Keratinocyte (primary cell): ENCODE measurements at regions not wholly inside any gene's neighbourhood (a gene's known extent, or its start where the extent isn't known, plus 50 kb on each side); places are given as distances from the start of the nearest gene placed in this dataset.

Experiments used
- DNase-seq: peaks from one replicate; pipeline ENCODE4 v3.0.0-alpha.2; 2011; ENCODE audit warnings: low read depth, missing footprints, low spot score
- FAIRE-seq: peaks from 2 replicates; lab custom pipeline; 2011; peaks lifted over from hg19 to GRCh38; lab: Jason Lieb, UNC
- H2AFZ ChIP-seq: 2 replicates; pipeline ENCODE4 v1.6.0; 2012; ENCODE audit warnings: low read length, control low read depth, inconsistent platforms; ENCODE audit not compliant: control insufficient read depth
- H3K27ac ChIP-seq: 2 replicates; pipeline ENCODE4 v1.5.1; 2011; ENCODE audit warnings: low read length; ENCODE audit not compliant: control insufficient read depth, insufficient read depth
- H3K27me3 ChIP-seq: 3 replicates; pipeline ENCODE4 v1.6.0; 2011; ENCODE audit warnings: low read length; ENCODE audit not compliant: control insufficient read depth, insufficient read depth; ENCODE audit errors: extremely low read depth
- H3K36me3 ChIP-seq, 2 experiments: 2 replicates in 1 of 2; 3 replicates in 1 of 2; pipeline ENCODE4 v1.5.1; 2011; ENCODE audit warnings: low read length in 2 of 2, mild to moderate bottlenecking in 1 of 2; ENCODE audit not compliant: control insufficient read depth in 2 of 2, insufficient read depth in 2 of 2; ENCODE audit errors: extremely low read depth in 1 of 2
- H3K4me1 ChIP-seq: 3 replicates; pipeline ENCODE4 v1.5.1; 2011; ENCODE audit warnings: low read length; ENCODE audit not compliant: control insufficient read depth, insufficient read depth; ENCODE audit errors: extremely low read depth
- H3K4me2 ChIP-seq: 3 replicates; pipeline ENCODE4 v1.6.0; 2011; ENCODE audit warnings: low read depth, low read length; ENCODE audit not compliant: control insufficient read depth, insufficient read depth; ENCODE audit errors: extremely low read depth
- H3K4me3 ChIP-seq, 3 experiments: fragments of 200-600 bp in 1 of 3; sonication (generic) in 1 of 3; 2 replicates in 2 of 3; 3 replicates in 1 of 3; pipeline ENCODE4 v1.5.1; 2011 to 2016; ENCODE audit warnings: low read length in 3 of 3, mild to moderate bottlenecking in 3 of 3, control low read depth in 2 of 3, inconsistent platforms in 1 of 3, low read depth in 1 of 3, mixed read lengths in 1 of 3, mixed run types in 1 of 3, moderate library complexity in 1 of 3; ENCODE audit not compliant: control insufficient read depth in 2 of 3, insufficient read depth in 2 of 3; ENCODE audit errors: extremely low read depth in 1 of 3
- H3K79me2 ChIP-seq: 2 replicates; pipeline ENCODE4 v1.6.0; 2012; ENCODE audit warnings: low read length; ENCODE audit not compliant: control insufficient read depth, insufficient read depth
- H3K9ac ChIP-seq: 3 replicates; pipeline ENCODE4 v1.6.0; 2011; ENCODE audit warnings: low read length; ENCODE audit not compliant: control insufficient read depth, insufficient read depth; ENCODE audit errors: extremely low read depth
- H3K9me1 ChIP-seq: 3 replicates; pipeline ENCODE4 v1.6.0; 2011; ENCODE audit warnings: low read length; ENCODE audit not compliant: control insufficient read depth, insufficient read depth; ENCODE audit errors: extremely low read depth
- H3K9me3 ChIP-seq: 2 replicates; pipeline ENCODE4 v1.5.1; 2012; ENCODE audit warnings: low read depth, low read length; ENCODE audit not compliant: control insufficient read depth
- H4K20me1 ChIP-seq: 3 replicates; pipeline ENCODE4 v1.6.0; 2011; ENCODE audit warnings: low read length; ENCODE audit not compliant: control insufficient read depth, insufficient read depth; ENCODE audit errors: extremely low read depth
- EZH2 ChIP-seq: IDR thresholded peaks from one replicate; pipeline ENCODE4 v1.6.1; 2012; ENCODE audit warnings: inconsistent platforms, mild to moderate bottlenecking, low read length, moderate library complexity
- dilution Hi-C: fragments of 300-500 bp; cut with MboI; formaldehyde crosslinking; loops from one replicate; pipeline ENCODE4 v1.7.0; 2020; ENCODE audit warnings: low sequenced_read_pairs; ENCODE audit not compliant: extremely low pct_ligation_motif_present
- TF ChIP-seq, protein P1 (sequence below), 3 experiments: IDR thresholded peaks in 1 of 3; conservative IDR thresholded peaks in 1 of 3; optimal IDR thresholded peaks in 1 of 3; 2 replicates in 2 of 3; 3 replicates in 1 of 3; pipeline versions ENCODE3 to v1.5.1; 2011; ENCODE audit warnings: low read length in 3 of 3, mild to moderate bottlenecking in 3 of 3, moderate library complexity in 2 of 3, control low read depth in 1 of 3, inconsistent platforms in 1 of 3; ENCODE audit not compliant: insufficient read depth in 2 of 3; ENCODE audit errors: extremely low read depth in 1 of 3

DNA sequence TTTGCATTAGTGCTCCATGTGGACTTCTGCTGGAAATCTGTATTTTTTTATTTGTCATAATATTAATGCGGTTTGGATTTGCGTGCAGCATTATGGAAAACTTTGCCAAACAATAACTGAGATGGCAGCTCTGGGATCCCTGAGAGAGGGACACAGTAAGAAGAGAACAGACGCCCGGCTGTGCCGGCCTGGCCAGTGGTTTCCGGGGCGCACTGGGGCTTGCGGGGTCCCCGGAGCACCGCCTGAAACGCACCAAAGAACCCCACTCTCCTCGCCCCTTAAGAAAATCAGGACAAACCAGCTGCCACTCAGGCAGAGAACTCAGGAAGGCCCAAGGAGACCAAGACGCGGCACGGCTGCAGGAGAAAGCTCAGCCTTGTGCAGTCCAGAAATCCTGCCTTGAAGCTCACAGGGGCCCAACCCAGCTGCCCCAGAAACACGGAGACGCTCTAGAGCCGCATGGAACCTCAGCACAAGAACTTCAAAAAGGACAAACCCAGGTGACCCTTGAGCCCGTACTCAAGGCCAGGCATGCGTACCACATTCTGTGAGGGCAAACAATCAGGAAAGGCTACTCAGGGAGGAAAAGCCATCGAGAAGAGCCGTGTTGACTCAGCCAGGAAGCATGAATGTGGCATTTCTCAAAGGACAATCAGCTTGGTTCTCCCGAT is 226.5 kb upstream of the CDYL start:
- no peak for FAIRE-seq
- Histone ChIP-seq H3K4me3 (no peak overlapping the region), H3K9me3 (no peaks in the 10 kb centered on the region), H3K4me1 (no peaks in the 10 kb centered on the region), H3K27me3 (no peaks in the 10 kb centered on the region), H3K27ac (no peak overlapping the region), H2AFZ (no peak overlapping the region), H3K36me3 (no peaks in the 10 kb centered on the region), H4K20me1 (no peaks in the 10 kb centered on the region), H3K9ac (no peak overlapping the region), H3K9me1 (no peaks in the 10 kb centered on the region), H3K4me2 (no peak overlapping the region), H3K79me2 (no peaks in the 10 kb centered on the region)
- dilution Hi-C loops, result no loop called here
- DNase-seq, result no peak
- no peak for TF ChIP-seq EZH2
- TF ChIP-seq, protein P1, sequence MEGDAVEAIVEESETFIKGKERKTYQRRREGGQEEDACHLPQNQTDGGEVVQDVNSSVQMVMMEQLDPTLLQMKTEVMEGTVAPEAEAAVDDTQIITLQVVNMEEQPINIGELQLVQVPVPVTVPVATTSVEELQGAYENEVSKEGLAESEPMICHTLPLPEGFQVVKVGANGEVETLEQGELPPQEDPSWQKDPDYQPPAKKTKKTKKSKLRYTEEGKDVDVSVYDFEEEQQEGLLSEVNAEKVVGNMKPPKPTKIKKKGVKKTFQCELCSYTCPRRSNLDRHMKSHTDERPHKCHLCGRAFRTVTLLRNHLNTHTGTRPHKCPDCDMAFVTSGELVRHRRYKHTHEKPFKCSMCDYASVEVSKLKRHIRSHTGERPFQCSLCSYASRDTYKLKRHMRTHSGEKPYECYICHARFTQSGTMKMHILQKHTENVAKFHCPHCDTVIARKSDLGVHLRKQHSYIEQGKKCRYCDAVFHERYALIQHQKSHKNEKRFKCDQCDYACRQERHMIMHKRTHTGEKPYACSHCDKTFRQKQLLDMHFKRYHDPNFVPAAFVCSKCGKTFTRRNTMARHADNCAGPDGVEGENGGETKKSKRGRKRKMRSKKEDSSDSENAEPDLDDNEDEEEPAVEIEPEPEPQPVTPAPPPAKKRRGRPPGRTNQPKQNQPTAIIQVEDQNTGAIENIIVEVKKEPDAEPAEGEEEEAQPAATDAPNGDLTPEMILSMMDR (optimal IDR thresholded peaks at IDR 0.05 in 1 of 3, IDR thresholded peaks at IDR 0.05 in 1 of 3, conservative IDR thresholded peaks at IDR 0.05 in 1 of 3; ENCODE audit: extremely low read depth in 1 of 3, insufficient read depth in 2 of 3, low read length in 3 of 3), result no peak

DNA sequence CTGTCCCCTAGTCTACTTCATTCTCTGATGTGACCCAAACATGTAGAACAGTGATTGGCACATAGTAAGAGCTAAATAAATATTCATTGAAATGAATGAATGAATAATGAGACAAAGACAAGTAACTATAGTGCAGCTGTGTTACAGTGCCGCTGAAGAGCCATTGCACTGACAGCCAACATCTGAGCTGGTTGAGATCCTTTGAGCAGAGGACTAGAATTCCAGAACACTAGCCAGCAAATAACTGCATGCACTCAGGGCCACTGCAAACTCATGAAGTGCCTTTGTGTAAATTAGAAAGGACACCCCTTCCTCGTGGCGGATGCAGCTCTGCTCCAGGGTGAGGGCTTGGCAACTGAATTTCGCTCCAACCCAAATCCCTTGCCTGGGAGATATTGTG is 230.3 kb upstream of the CDYL start:
- H3K27me3 ChIP-seq, result no peaks in the 10 kb centered on the region
- no peak overlapping the region for H3K9ac ChIP-seq
- no peak overlapping the region for H3K4me3 ChIP-seq
- H3K9me3 ChIP-seq, result no peaks in the 10 kb centered on the region
- no peak overlapping the region for H3K4me2 ChIP-seq
- FAIRE-seq, result no peak
- no peak overlapping the region for H3K27ac ChIP-seq
- H3K9me1 ChIP-seq, result no peaks in the 10 kb centered on the region
- no peak overlapping the region for H2AFZ ChIP-seq
- TF ChIP-seq EZH2, result no peak
- TF ChIP-seq, protein P1 (optimal IDR thresholded peaks at IDR 0.05 in 1 of 3, IDR thresholded peaks at IDR 0.05 in 1 of 3, conservative IDR thresholded peaks at IDR 0.05 in 1 of 3; ENCODE audit: extremely low read depth in 1 of 3, insufficient read depth in 2 of 3, low read length in 3 of 3), result no peak
- dilution Hi-C loops, result no loop called here
- no peaks in the 10 kb centered on the region for H4K20me1 ChIP-seq
- no peaks in the 10 kb centered on the region for H3K4me1 ChIP-seq
- H3K79me2 ChIP-seq, result no peaks in the 10 kb centered on the region
- H3K36me3 ChIP-seq, result no peaks in the 10 kb centered on the region
- no peak for DNase-seq
